ENCODE measurements at regions not wholly inside any gene's neighbourhood (a gene's known extent, or its start where the extent isn't known, plus 50 kb on each side); places are given as distances from the start of the nearest gene placed in this dataset.

GRCh38 chr17:5640726-5641125 is 56.4 kb upstream of the NLRP1 start:
- TF ChIP-seq CTCF (IDR thresholded peaks at IDR 0.05; ENCODE audit: low read length): no peak
- TF ChIP-seq EZH2 (optimal IDR thresholded peaks at IDR 0.05; ENCODE audit: low read depth, low read length): no peak
